GM21526 (cell line): ENCODE measurements at regions not wholly inside any gene's neighbourhood (a gene's known extent, or its start where the extent isn't known, plus 50 kb on each side); places are given as distances from the start of the nearest gene placed in this dataset.
"Not testable (repeated sequence)": the region's sequence is repeated elsewhere in the genome, so short reads cannot be mapped to it uniquely, and the experiment has no call there.

ENCODE experiments used
- ATAC-seq: cut with Tn5 transposase; IDR thresholded peaks from one replicate; pipeline ENCODE4 v1.9.1; 2021; ENCODE audit warnings: moderate library complexity; ENCODE audit not compliant: unreplicated experiment, low FRiP score

GRCh38 chr3:98701071-98701675, 62.0 kb upstream of the ST3GAL6 start:
- no peak for ATAC-seq

- no peak for ATAC-seq
Observed at GRCh38 chr3:98702166-98702565, 61.0 kb upstream of the ST3GAL6 start.

- no peak for ATAC-seq
Observed at GRCh38 chr3:98705212-98705611, 57.9 kb upstream of the ST3GAL6 start.

GRCh38 chr3:98705694-98706093, 57.4 kb upstream of the ST3GAL6 start:
- no peak for ATAC-seq

GRCh38 chr3:98708681-98709080, 54.5 kb upstream of the ST3GAL6 start:
- ATAC-seq: not testable (repeated sequence)

- ATAC-seq: no peak
Observed at GRCh38 chr3:98709441-98709840, 53.7 kb upstream of the ST3GAL6 start.

GRCh38 chr3:98710067-98710659, 53.0 kb upstream of the ST3GAL6 start:
- ATAC-seq: no peak

GRCh38 chr3:98711426-98711825, 51.7 kb upstream of the ST3GAL6 start:
- ATAC-seq: no peak

- no peak for ATAC-seq
Observed at GRCh38 chr3:98712726-98713125, 50.4 kb upstream of the ST3GAL6 start.

GRCh38 chr3:98713332-98713731, 49.8 kb upstream of the ST3GAL6 start:
- ATAC-seq: not testable (repeated sequence)
